AG10803 (cell line): ENCODE measurements at regions not wholly inside any gene's neighbourhood (a gene's known extent, or its start where the extent isn't known, plus 50 kb on each side); places are given as distances from the start of the nearest gene placed in this dataset.
"Not testable (repeated sequence)": the region's sequence is repeated elsewhere in the genome, so short reads cannot be mapped to it uniquely, and the experiment has no call there.

Source experiments
- DNase-seq: peaks from one replicate; pipeline ENCODE4 v3.0.0; 2010; ENCODE audit warnings: low read depth
- H3K4me3 ChIP-seq: 2 replicates; pipeline ENCODE4 v1.5.1; 2011; ENCODE audit warnings: mild to moderate bottlenecking, low read length, control low read depth
- CTCF ChIP-seq: conservative IDR thresholded peaks from 2 replicates; pipeline ENCODE4 v1.5.1; 2011; ENCODE audit warnings: mild to moderate bottlenecking, low read length, control low read depth, inconsistent platforms

- DNase-seq: no peak
- H3K4me3 ChIP-seq: no peak overlapping the region
- no peak for TF ChIP-seq CTCF
These were observed 881.3 kb upstream of the ATXN7L3B start for GRCh38 chr12:73656375-73656774.

- H3K4me3 ChIP-seq: no peak overlapping the region
- no peak for DNase-seq
- no peak for TF ChIP-seq CTCF
These were observed 877.8 kb upstream of the ATXN7L3B start for GRCh38 chr12:73659802-73660201.

GRCh38 chr12:73665193-73665592 is 872.4 kb upstream of the ATXN7L3B start:
- no peak for DNase-seq
- TF ChIP-seq CTCF: no peak

GRCh38 chr12:73671550-73671949 is 866.1 kb upstream of the ATXN7L3B start:
- DNase-seq, H3K4me3 ChIP-seq: not testable (repeated sequence)

More at GRCh38 chr12:73665193-73665592, 872.4 kb upstream of the ATXN7L3B start:
- no peak overlapping the region for H3K4me3 ChIP-seq

GRCh38 chr12:73677520-73678291 is 859.9 kb upstream of the ATXN7L3B start:
- no peak overlapping the region for H3K4me3 ChIP-seq
- no peak for DNase-seq
- TF ChIP-seq CTCF: no peak

GRCh38 chr12:73678335-73678734 is 859.3 kb upstream of the ATXN7L3B start:
- no peak overlapping the region for H3K4me3 ChIP-seq
- TF ChIP-seq CTCF: no peak
- no peak for DNase-seq

- TF ChIP-seq CTCF: no peak
- H3K4me3 ChIP-seq: no peak overlapping the region
- no peak for DNase-seq
These were observed 838.3 kb upstream of the ATXN7L3B start for GRCh38 chr12:73699318-73699717.
